Hematopoietic multipotent progenitor cell treated with erythropoietin and hydrocortisone succinate and interleukin-3 and kit ligand, for 6 days (in vitro differentiated cells): ENCODE measurements at regions not wholly inside any gene's neighbourhood (a gene's known extent, or its start where the extent isn't known, plus 50 kb on each side); places are given as distances from the start of the nearest gene placed in this dataset.

Experiments
- DNase-seq: peaks from one replicate; pipeline ENCODE4 v3.0.0-alpha.2; 2015

- no peak for DNase-seq
Observed at GRCh38 chr2:224210286-224211180, 171.4 kb upstream of the SERPINE2 start.

GRCh38 chr2:224209555-224210285 is 170.6 kb upstream of the SERPINE2 start:
- DNase-seq = no peak

- no peak for DNase-seq
Observed at GRCh38 chr2:224208443-224208842, 169.4 kb upstream of the SERPINE2 start.

GRCh38 chr2:224208007-224208406 is 168.9 kb upstream of the SERPINE2 start:
- no peak for DNase-seq

GRCh38 chr2:224206816-224207215 is 167.7 kb upstream of the SERPINE2 start:
- DNase-seq = no peak

- DNase-seq = no peak
Observed at GRCh38 chr2:224202281-224202865, 163.3 kb upstream of the SERPINE2 start.

GRCh38 chr2:224198436-224198835 is 159.3 kb upstream of the SERPINE2 start:
- DNase-seq = no peak

GRCh38 chr2:224196810-224197209 is 157.7 kb upstream of the SERPINE2 start:
- DNase-seq = no peak

GRCh38 chr2:224195925-224196571 is 157.0 kb upstream of the SERPINE2 start:
- no peak for DNase-seq

GRCh38 chr2:224194161-224194560 is 155.1 kb upstream of the SERPINE2 start:
- no peak for DNase-seq

GRCh38 chr2:224191465-224191864 is 152.4 kb upstream of the SERPINE2 start:
- DNase-seq = no peak

- DNase-seq = no peak
Observed at GRCh38 chr2:224190936-224191270, 151.8 kb upstream of the SERPINE2 start.

- no peak for DNase-seq
Observed at GRCh38 chr2:224190234-224190935, 151.3 kb upstream of the SERPINE2 start.

- DNase-seq = no peak
Observed at GRCh38 chr2:224187220-224187619, 148.1 kb upstream of the SERPINE2 start.

- no peak for DNase-seq
Observed at GRCh38 chr2:224185023-224185601, 146.0 kb upstream of the SERPINE2 start.

- DNase-seq = no peak
Observed at GRCh38 chr2:224183086-224183485, 144.0 kb upstream of the SERPINE2 start.

GRCh38 chr2:224182498-224182897 is 143.4 kb upstream of the SERPINE2 start:
- DNase-seq = no peak

- DNase-seq = no peak
Observed at GRCh38 chr2:224181534-224182155, 142.6 kb upstream of the SERPINE2 start.

GRCh38 chr2:224180810-224181209 is 141.7 kb upstream of the SERPINE2 start:
- DNase-seq = no peak

- DNase-seq = no peak
Observed at GRCh38 chr2:224178056-224178455, 139.0 kb upstream of the SERPINE2 start.

GRCh38 chr2:224175538-224175937 is 136.5 kb upstream of the SERPINE2 start:
- DNase-seq = no peak

- DNase-seq = no peak
Observed at GRCh38 chr2:224174990-224175389, 135.9 kb upstream of the SERPINE2 start.
